OCI-LY3 (cell line): ENCODE measurements at regions not wholly inside any gene's neighbourhood (a gene's known extent, or its start where the extent isn't known, plus 50 kb on each side); places are given as distances from the start of the nearest gene placed in this dataset.

Experiments used
- H2AFZ ChIP-seq: fragments of 200-600, 300-600 bp; shearing (Covaris generic); 2 replicates; pipeline ENCODE4 v1.6.0; 2014; ENCODE audit warnings: antibody characterized with exemption, low read depth, low read length
- H3K27ac ChIP-seq: fragments of 200-600, 300-600 bp; sonication (generic); 2 replicates; pipeline ENCODE4 v1.5.1; 2014; ENCODE audit warnings: mild to moderate bottlenecking, low read length, moderate library complexity, mixed read lengths
- H3K27me3 ChIP-seq: fragments of 200-600, 300-600 bp; sonication (generic); 2 replicates; pipeline ENCODE4 v1.6.1; 2014; ENCODE audit warnings: low read depth, low read length, mixed read lengths
- H3K36me3 ChIP-seq: fragments of 200-600, 300-600 bp; sonication (generic); replicated peaks from 2 replicates; pipeline ENCODE3; 2014; ENCODE audit warnings: low read depth, low read length, mixed read lengths
- H3K4me1 ChIP-seq: fragments of 300-600, 200-600 bp; sonication (generic); 2 replicates; pipeline ENCODE4 v1.6.1; 2014; ENCODE audit warnings: low read length, mixed read lengths
- H3K4me2 ChIP-seq: fragments of 200-600, 300-600 bp; sonication (generic); 2 replicates; pipeline ENCODE4 v1.6.1; 2014; ENCODE audit warnings: low read length, mixed read lengths
- H3K4me3 ChIP-seq: fragments of 300-600, 200-600 bp; sonication (generic); 2 replicates; pipeline ENCODE4 v1.5.1; 2014; ENCODE audit warnings: antibody characterized with exemption, mild to moderate bottlenecking, low read length, moderate library complexity
- H3K79me2 ChIP-seq: fragments of 300-600, 200-600 bp; shearing (Covaris generic); 2 replicates; pipeline ENCODE4 v1.6.1; 2014; ENCODE audit warnings: mild to moderate bottlenecking, low read length, mixed read lengths
- H3K9ac ChIP-seq: fragments of 300-600, 200-600 bp; shearing (Covaris generic); 2 replicates; pipeline ENCODE4 v1.6.0; 2014; ENCODE audit warnings: mild to moderate bottlenecking, low read length, moderate library complexity
- H3K9me3 ChIP-seq: fragments of 200-600, 300-600 bp; shearing (Covaris generic); 2 replicates; pipeline ENCODE4 v1.6.1; 2014; ENCODE audit warnings: low read length, mixed read lengths; ENCODE audit not compliant: insufficient read depth
- H4K20me1 ChIP-seq: fragments of 200-600, 300-600 bp; sonication (generic); 2 replicates; pipeline ENCODE4 v1.6.1; 2016; ENCODE audit warnings: low read length, mixed read lengths; ENCODE audit not compliant: insufficient read depth
- CTCF ChIP-seq: fragments of 200-600, 300-600 bp; sonication (generic); IDR thresholded peaks from 2 replicates; pipeline ENCODE4 v1.5.1; 2014; ENCODE audit warnings: antibody characterized with exemption, low read length, low read depth
- EZH2phosphoT487 ChIP-seq: fragments of 200-600 bp; shearing (Covaris generic); IDR thresholded peaks from 2 replicates; pipeline ENCODE4 v1.6.1; 2018; ENCODE audit warnings: antibody characterized with exemption, mixed run types, low read depth

GRCh38 chr12:88922816-88923215 lies 342.5 kb upstream of the KITLG start:
- no peaks in the 10 kb centered on the region for H3K79me2 ChIP-seq
- H3K27ac ChIP-seq: no peak overlapping the region
- TF ChIP-seq EZH2phosphoT487: no peak
- no peak for TF ChIP-seq CTCF
- H3K4me1 ChIP-seq: peaks cover 13% of the 10 kb centered on the region
- H2AFZ ChIP-seq: no peak overlapping the region
- H4K20me1 ChIP-seq: no peaks in the 10 kb centered on the region
- no peak overlapping the region for H3K9ac ChIP-seq
- H3K9me3 ChIP-seq: no peaks in the 10 kb centered on the region
- no peak overlapping the region for H3K4me3 ChIP-seq
- H3K36me3 ChIP-seq: no peaks in the 10 kb centered on the region
- H3K4me2 ChIP-seq: no peak overlapping the region
- H3K27me3 ChIP-seq: no peaks in the 10 kb centered on the region

GRCh38 chr12:88921890-88922532 lies 341.7 kb upstream of the KITLG start:
- H3K79me2 ChIP-seq: no peaks in the 10 kb centered on the region
- TF ChIP-seq CTCF (no peak), EZH2phosphoT487 (no peak)
- no peaks in the 10 kb centered on the region for H4K20me1 ChIP-seq
- H3K4me2 ChIP-seq: no peak overlapping the region
- no peaks in the 10 kb centered on the region for H3K9me3 ChIP-seq
- no peaks in the 10 kb centered on the region for H3K36me3 ChIP-seq
- no peak overlapping the region for H3K9ac ChIP-seq
- H3K27ac ChIP-seq: no peak overlapping the region
- H3K4me3 ChIP-seq: no peak overlapping the region
- peaks cover 13% of the 10 kb centered on the region for H3K4me1 ChIP-seq
- H2AFZ ChIP-seq: no peak overlapping the region
- no peaks in the 10 kb centered on the region for H3K27me3 ChIP-seq

GRCh38 chr12:88921434-88921833 lies 341.2 kb upstream of the KITLG start:
- Histone ChIP-seq H2AFZ (no peak overlapping the region), H3K9me3 (no peaks in the 10 kb centered on the region), H3K9ac (no peak overlapping the region), H4K20me1 (no peaks in the 10 kb centered on the region), H3K27me3 (no peaks in the 10 kb centered on the region), H3K4me3 (no peak overlapping the region), H3K27ac (no peak overlapping the region), H3K4me1 (peaks cover 13% of the 10 kb centered on the region), H3K4me2 (no peak overlapping the region), H3K36me3 (no peaks in the 10 kb centered on the region), H3K79me2 (no peaks in the 10 kb centered on the region)
- no peak for TF ChIP-seq CTCF

- no peak overlapping the region for H2AFZ ChIP-seq
- H3K27me3 ChIP-seq: no peaks in the 10 kb centered on the region
- H4K20me1 ChIP-seq: no peaks in the 10 kb centered on the region
- H3K9me3 ChIP-seq: peaks cover 10% of the 10 kb centered on the region
- H3K9ac ChIP-seq: no peak overlapping the region
- TF ChIP-seq EZH2phosphoT487 (no peak), CTCF (no peak)
- no peak overlapping the region for H3K4me3 ChIP-seq
- no peak overlapping the region for H3K4me2 ChIP-seq
- H3K79me2 ChIP-seq: no peaks in the 10 kb centered on the region
- no peaks in the 10 kb centered on the region for H3K4me1 ChIP-seq
- no peak overlapping the region for H3K27ac ChIP-seq
- H3K36me3 ChIP-seq: peaks cover 3% of the 10 kb centered on the region
These were observed 337.9 kb upstream of the KITLG start for GRCh38 chr12:88918161-88918560.
